GM20000 (cell line): ENCODE measurements at regions not wholly inside any gene's neighbourhood (a gene's known extent, or its start where the extent isn't known, plus 50 kb on each side); places are given as distances from the start of the nearest gene placed in this dataset.
A peak's percentile ranks its signal among the peaks of the same experiment; 100 is the strongest.

Experiments
- DNase-seq: peaks from one replicate; pipeline ENCODE4 v3.0.0; 2012; ENCODE audit warnings: low spot score
- TF ChIP-seq, protein P1 (sequence below): IDR thresholded peaks from 2 replicates; pipeline ENCODE4 v1.5.1; 2012; ENCODE audit warnings: mild to moderate bottlenecking, control low read depth; ENCODE audit errors: extremely low read depth, missing control alignments

DNA sequence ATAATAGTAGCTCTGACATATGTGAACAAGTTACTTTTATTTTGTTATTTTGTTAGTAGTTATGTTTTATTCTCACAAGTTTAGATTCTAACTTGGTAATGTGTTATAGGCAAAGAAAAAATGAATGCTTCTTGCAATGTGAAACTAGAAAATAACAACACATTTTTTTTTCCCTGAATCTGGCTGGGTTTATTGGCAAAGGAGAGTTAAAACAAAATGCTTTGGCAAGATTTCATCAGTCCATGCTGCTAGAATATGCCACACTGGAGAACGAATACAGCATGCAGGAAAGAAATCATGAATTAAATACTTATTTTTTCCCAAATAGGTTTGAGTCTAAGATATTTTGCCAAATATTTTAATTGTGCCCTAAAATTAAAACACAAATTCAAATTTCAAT is 1048.1 kb upstream of the ACO1 start:
- TF ChIP-seq, protein P1, sequence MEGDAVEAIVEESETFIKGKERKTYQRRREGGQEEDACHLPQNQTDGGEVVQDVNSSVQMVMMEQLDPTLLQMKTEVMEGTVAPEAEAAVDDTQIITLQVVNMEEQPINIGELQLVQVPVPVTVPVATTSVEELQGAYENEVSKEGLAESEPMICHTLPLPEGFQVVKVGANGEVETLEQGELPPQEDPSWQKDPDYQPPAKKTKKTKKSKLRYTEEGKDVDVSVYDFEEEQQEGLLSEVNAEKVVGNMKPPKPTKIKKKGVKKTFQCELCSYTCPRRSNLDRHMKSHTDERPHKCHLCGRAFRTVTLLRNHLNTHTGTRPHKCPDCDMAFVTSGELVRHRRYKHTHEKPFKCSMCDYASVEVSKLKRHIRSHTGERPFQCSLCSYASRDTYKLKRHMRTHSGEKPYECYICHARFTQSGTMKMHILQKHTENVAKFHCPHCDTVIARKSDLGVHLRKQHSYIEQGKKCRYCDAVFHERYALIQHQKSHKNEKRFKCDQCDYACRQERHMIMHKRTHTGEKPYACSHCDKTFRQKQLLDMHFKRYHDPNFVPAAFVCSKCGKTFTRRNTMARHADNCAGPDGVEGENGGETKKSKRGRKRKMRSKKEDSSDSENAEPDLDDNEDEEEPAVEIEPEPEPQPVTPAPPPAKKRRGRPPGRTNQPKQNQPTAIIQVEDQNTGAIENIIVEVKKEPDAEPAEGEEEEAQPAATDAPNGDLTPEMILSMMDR: no peak
- DNase-seq: no peak

DNA sequence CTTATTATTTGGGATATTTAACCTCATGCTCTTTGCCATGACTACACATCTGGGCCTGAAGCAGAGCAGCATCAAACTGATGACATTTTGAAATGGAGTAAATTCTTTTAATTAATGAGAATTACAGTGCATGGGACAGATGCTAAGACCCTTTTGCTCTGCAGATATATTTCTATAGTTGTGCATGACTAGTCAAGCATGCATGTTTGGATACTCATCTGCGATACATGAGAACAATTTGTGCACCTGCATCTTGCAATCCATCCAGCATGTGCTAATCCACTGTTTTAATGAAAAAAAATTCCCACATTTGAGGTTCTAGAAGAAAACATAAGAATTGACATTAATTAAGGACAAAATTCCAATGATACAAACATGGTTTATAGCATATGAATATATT is 1047.6 kb upstream of the ACO1 start:
- DNase-seq: no peak
- TF ChIP-seq, protein P1: no peak

DNA sequence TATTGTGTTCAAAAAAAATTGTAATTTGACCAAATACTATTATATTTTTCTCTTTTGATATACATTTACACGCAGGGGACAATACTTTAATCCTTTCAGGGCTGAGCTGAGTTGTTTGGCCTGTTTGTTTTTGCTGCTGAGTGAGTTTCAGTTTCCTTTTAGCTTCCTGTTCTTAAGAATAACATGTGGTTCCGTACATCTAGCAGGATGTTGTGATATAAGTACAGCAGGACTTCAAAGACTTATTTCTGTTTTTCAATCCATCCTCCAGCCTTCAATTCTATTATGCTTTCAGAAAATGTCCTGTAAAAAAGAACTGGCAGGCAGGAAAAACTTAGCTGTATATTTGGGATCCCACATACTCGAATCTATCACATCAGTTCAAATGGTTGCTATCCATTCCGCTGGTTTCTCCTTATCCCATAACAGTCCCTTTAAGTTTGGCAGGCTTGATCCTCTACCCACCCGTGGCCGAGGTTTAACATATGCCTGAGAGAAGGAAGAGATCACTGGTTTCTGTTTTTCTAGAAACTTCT is 1037.3 kb upstream of the ACO1 start:
- DNase-seq: peak; percentile 39
- TF ChIP-seq, protein P1: no peak

DNA sequence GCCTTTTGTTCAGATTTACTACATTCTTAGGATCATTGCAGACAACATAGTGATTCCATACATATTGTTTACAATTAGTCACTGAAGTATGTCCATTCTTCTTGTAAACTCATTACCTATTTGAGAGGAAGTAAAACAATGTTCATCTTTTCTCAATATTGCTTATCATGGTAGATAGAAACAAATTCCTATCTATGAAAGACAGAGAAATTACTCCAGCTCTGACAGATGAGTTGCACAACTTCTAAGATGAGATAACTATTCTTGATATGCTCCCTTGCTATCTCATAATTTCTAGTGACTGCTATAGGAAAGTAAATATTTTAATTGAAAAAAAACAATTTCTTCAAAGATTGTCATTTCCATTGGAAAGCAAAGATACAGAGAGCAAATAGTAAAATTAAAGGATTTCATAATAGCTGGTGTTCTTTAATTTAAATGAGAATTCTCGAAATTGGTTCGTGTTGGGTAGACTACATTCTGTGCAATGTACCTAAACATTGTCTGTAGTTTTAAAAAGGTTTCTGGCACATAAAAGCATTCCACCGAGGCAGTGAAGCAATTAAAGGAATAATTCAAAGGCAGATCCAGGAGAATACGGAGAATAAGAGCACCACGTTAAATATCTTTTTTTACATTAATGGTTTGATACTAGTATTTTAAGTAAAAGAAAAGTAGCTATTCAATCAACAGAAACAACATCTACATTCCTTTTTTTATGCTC is 1029.1 kb upstream of the ACO1 start:
- TF ChIP-seq, protein P1: no peak
- no peak for DNase-seq

DNA sequence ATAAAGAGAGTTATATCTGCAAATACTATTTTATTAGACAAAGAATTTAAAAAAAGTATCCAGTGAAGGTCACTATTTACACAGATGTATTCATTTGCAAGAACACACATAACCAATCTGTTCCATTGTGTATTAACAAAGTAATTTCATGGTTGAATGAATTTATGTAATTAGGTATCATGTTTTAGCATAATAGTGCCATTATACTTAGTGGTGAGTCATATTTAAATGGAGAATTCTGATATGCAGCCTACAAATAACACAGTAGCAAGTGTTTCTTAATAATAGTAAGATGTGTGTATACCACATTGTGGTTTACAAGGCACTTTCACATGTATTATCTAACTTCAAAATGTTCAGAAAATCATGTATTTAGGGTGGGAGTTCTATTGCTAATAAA is 1028.5 kb upstream of the ACO1 start:
- TF ChIP-seq, protein P1: no peak
- DNase-seq: no peak

DNA sequence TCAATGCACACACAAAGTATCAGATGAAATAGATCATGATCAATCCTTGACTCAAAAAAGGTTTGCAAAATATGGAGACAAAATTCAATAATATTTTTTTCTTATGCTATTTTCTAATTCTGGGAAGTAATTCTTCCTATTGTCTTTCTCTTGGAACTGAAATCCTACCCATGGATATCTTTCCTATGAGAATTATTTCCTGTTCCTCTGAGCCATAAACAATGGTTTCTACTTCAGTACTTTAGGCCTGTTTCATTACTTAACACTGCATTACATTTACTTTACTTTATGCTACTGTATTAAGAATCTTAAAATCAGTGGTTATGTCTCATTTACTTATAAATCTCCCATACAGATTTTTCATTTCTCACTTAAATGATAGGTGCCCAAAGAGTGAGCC is 1025.4 kb upstream of the ACO1 start:
- DNase-seq: no peak
- TF ChIP-seq, protein P1: no peak

DNA sequence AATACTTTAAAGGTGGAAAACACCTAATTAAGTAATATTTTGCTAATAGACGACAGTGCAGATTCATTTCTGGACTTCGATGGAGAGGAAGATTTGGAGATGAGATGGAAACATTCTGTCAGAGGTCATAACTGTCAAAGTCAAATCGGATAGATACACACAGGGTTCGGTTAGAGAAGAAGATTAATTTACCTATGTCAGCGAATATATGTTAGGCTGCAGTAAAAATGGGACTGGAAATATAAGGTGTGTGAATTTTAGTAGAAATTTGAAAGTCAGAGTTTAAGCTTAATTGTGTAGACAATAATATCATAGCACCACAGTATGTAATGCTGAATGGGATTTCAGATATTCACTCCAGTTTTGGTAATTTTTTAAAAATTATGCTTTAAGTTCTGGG is 1020.3 kb upstream of the ACO1 start:
- TF ChIP-seq, protein P1: no peak
- no peak for DNase-seq
